HG02588 (cell line): ENCODE measurements at regions not wholly inside any gene's neighbourhood (a gene's known extent, or its start where the extent isn't known, plus 50 kb on each side); places are given as distances from the start of the nearest gene placed in this dataset.

Experiments used
- ATAC-seq: cut with Tn5 transposase; IDR thresholded peaks from one replicate; pipeline ENCODE4 v1.9.1; 2021; ENCODE audit warnings: mild to moderate bottlenecking, moderate library complexity; ENCODE audit not compliant: unreplicated experiment

DNA sequence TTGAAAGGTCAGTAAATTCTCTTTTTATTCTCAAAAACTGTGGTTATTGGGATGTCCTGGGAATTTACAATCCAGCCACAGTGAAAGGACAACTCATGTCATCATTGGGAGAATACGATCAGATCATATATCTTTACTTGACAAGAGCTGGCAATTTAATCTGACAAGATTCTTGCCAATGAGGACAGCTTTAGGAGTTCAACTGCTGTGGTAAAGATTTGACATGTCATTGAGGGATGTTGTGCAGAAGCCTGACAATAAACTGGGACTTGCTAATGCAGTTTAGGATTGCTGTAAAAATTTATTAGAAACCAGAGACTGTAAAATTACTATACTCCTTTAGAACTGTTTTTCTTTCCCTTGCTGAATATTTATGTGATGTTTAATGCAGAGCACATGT lies 1131.0 kb downstream of the MAT2B start:
- no peak for ATAC-seq

DNA sequence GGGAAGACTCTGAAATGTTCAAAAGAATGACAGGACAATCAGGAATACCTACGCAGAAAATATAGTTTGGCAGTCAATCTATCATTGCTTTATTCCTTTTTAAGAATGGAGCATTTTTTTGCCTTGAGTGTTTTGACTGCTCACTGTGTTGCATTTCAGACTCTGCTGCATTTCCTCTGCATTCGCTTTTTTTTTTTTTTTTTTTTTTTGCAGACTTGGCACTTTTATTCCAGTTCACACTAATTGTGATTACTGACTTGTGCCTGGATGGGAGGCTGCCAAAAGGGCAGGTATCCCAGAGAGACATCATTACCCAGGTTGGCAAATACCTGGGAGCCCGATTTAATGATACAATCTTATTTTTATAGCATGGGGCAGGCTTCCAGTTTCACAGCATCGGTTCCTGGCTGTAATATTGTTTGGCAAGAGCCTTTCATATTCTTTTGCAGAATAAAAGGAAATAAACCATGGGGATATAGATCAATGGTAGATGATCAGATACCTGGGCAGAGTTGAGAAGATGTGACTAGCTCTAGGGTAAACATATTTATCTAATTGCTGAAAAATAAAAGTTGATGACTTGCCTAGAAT lies 1132.6 kb downstream of the MAT2B start:
- ATAC-seq, result no peak

DNA sequence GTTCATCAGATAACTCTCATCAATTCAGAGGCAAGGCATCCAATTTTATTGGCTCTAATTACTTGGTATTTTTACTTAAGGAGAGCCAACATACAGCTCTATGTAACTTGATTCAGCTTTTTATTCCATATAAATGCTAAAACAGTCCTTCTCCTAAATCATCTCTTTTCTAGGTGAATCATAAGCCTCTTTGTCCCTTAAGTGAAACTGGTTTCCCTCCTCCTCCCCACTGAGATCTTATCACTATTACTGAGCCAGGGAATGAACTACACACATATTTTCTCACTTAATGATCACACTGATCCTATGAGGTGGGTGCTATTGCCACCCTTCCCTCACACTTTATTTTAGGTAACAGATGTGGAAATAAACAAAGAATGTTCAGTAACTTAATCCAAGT lies 1143.8 kb downstream of the MAT2B start:
- ATAC-seq, result no peak

DNA sequence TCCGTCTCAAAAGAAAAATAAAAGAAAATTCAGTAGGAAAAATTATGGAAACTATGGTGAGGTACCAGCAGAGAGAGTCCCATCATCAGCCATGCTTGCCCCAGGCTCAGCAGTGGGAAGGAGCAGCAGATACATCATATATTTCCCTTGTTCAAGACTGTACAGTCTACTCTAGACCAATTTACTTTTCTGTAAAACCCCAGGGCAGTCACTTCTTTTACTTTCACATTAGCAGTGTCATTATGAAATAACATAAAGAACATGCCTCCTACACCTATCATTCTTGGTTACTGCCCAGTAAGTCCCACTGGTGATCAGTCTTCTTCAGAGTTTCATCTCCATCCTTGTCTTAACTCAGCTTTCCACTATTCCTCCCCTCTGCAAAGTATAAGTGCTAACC lies 1145.0 kb downstream of the MAT2B start:
- ATAC-seq, result no peak

- ATAC-seq, result peak; percentile 54
These were observed 1146.3 kb downstream of the MAT2B start for GRCh38 chr5:164651546-164652275.

GRCh38 chr5:164652276-164652660 lies 1146.8 kb downstream of the MAT2B start:
- ATAC-seq, result no peak

DNA sequence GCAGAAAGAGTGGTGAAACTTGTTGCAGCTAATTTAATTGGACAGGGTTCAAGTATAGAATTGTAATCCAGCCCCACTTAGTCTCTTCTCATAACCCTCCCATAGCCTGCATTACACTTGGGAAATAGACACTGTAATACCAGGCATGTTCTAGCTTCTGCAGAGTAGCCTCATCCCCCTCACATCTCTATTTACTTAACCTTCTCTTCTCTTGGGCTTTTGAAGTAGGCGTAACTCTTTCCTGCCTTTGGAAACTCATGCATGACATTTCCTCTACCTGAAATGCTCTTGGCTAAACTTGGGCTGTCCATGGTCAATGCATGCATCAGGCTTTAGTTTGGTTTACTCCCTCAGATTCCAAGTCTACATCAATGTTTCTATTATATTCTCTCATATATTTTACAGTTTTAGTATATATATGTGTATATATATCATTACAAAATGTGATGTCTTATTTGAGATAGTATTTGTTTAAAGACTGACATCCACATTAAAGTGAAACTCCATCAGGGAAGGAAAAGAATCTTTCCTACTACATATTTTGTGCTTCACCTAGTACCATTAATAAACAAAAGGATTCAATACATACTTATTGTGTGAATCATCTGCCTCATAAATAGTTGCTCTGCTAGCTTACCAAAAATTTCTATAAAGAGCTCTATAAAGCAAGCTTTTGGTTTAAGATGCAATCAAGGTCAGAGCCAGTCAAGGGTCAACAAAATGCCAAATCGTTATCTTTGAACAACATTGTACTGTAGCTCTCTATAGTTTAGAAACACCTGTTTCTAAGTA lies 1158.0 kb downstream of the MAT2B start:
- ATAC-seq, result no peak

GRCh38 chr5:164671640-164672039 lies 1166.2 kb downstream of the MAT2B start:
- no peak for ATAC-seq

GRCh38 chr5:164672205-164672604 lies 1166.8 kb downstream of the MAT2B start:
- ATAC-seq, result no peak

- no peak for ATAC-seq
These were observed 1167.7 kb downstream of the MAT2B start for GRCh38 chr5:164672931-164673694.

GRCh38 chr5:164679461-164679860 lies 1174.0 kb downstream of the MAT2B start:
- no peak for ATAC-seq

- ATAC-seq, result no peak
These were observed 1174.8 kb downstream of the MAT2B start for GRCh38 chr5:164680216-164680615.

DNA sequence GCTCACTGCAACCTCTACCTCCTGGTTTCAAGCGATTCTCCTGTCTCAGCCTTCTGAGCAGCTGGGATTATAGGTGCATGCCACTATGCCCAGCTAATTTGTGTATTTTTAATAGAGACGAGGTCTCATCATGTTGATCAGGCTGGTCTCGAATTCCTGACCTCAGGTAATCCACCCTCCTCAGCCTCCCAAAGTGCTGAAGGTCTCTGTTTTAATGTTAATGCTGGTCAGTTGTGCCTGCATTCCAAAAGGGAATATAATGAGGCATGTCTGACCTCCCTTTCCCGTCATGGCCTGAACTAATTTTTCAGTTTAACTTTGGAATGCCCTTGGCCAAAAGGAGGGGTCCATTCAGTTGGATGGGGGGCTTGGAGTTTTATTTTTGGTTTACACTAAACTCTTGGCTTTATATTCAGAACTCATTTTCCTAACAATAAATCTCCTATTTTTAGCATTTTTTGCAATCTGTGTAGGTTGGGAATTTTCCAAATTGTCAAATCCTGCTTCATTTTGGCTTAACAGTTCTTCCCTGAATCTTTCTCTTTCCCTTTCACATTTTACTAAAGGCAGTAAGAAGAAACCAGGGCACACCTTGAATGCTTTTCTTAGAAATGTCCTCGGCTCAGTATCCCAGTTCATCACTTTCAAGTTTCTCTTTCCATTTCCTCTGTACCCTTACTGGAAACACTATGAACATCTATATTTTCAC lies 1175.5 kb downstream of the MAT2B start:
- ATAC-seq, result no peak

DNA sequence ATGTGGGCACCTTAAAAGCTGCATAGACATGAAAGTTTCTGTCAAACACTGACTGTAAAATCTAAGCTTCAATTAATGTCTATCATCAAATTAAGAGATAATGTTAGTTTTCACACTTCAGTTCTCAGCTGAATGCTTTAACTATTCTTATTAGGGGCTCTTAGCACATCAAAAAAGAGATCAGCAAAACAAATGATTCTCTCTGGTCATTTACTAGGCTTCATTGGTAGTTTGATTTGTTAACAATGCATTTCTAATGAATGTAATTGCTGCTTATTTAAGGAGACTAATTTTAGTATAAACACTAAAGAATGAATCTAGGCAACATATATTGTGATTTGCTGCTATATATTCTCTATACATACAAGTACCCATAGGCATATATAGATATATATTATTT lies 1182.0 kb downstream of the MAT2B start:
- ATAC-seq, result no peak

- no peak for ATAC-seq
These were observed 1183.0 kb downstream of the MAT2B start for GRCh38 chr5:164688437-164688836.

- no peak for ATAC-seq
These were observed 1203.4 kb downstream of the MAT2B start for GRCh38 chr5:164708831-164709230.

DNA sequence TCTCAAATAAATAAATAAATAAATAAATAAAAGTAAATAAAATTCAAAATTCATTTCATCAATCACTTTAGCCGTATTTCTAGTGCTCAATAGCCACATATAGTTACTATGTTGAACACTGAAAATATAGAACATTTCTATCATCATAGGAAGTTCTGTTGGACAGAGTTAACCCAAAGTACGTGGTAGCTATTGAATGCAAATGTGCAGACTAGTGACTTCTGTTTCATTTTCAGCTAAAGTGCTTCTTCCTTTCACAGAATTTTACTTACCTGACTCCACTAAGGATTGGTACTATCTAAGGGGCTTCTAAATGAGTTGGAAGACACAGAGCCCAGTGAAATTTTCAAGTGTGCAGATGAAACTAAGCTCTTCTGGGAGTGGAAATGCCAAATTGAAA lies 1208.3 kb downstream of the MAT2B start:
- no peak for ATAC-seq

DNA sequence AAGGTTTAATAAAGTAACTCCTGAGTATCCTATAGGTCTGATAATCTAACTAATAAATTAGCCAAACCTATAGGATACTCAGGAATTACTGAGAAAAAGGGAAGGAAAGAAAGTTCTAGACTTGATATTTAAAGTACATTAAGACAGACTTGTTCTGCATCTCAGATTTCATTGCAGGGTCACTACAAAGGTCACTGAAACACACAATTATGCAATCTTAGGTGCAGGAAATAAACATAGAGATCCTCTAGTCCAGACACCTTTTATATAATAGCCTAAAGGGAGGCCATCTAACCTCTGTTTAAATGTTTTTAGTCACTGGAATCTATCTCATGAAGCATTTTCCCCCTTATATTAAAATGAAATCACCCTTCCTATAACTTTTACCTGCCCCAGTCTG lies 1215.7 kb downstream of the MAT2B start:
- ATAC-seq, result no peak

GRCh38 chr5:164721656-164722055 lies 1216.2 kb downstream of the MAT2B start:
- no peak for ATAC-seq

DNA sequence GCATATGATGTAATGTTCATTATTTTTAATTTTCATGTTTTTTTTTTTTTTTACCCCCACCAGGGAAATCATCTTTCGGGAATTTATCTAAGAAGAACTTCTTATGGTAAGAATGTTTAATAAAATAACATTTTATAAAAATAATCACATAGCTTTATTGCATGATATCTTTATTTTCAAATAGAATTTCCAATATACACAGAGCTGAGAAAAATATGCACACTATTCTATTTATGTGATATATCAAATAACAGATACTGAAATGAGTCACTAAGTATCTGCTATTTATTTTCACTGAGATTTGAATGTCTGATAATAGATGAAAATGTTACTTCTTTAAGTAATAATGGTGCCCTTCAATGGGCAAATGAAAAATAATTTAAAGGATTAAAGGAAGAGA lies 1217.3 kb downstream of the MAT2B start:
- ATAC-seq, result no peak

- no peak for ATAC-seq
These were observed 1221.6 kb downstream of the MAT2B start for GRCh38 chr5:164727012-164727411.
